ENCODE measurements at regions not wholly inside any gene's neighbourhood (a gene's known extent, or its start where the extent isn't known, plus 50 kb on each side); places are given as distances from the start of the nearest gene placed in this dataset.

- no peak overlapping the region for H3K4me3 ChIP-seq (replicated peaks; ENCODE audit: low read depth, low read length)
- TF ChIP-seq CTCF (IDR thresholded peaks at IDR 0.05; ENCODE audit: low read length, missing control alignments): no peak
- no peak for DNase-seq (ENCODE audit: low read depth)
These were observed 70.3 kb upstream of the JAK1 start for GRCh38 chr1:65036570-65037051.

- no peak for DNase-seq (ENCODE audit: low read depth)
- TF ChIP-seq CTCF (IDR thresholded peaks at IDR 0.05; ENCODE audit: low read length, missing control alignments): no peak
- no peak overlapping the region for H3K4me3 ChIP-seq (replicated peaks; ENCODE audit: low read depth, low read length)
These were observed 72.7 kb upstream of the JAK1 start for GRCh38 chr1:65039066-65039465.

GRCh38 chr1:65039508-65039907 lies 73.2 kb upstream of the JAK1 start:
- no peak overlapping the region for H3K4me3 ChIP-seq (replicated peaks; ENCODE audit: low read depth, low read length)
- no peak for DNase-seq (ENCODE audit: low read depth)
- no peak for TF ChIP-seq CTCF (IDR thresholded peaks at IDR 0.05; ENCODE audit: low read length, missing control alignments)

- TF ChIP-seq CTCF (IDR thresholded peaks at IDR 0.05; ENCODE audit: low read length, missing control alignments): no peak
- no peak overlapping the region for H3K4me3 ChIP-seq (replicated peaks; ENCODE audit: low read depth, low read length)
- no peak for DNase-seq (ENCODE audit: low read depth)
These were observed 76.1 kb upstream of the JAK1 start for GRCh38 chr1:65042467-65042866.

GRCh38 chr1:65044411-65044810 lies 78.1 kb upstream of the JAK1 start:
- TF ChIP-seq CTCF (IDR thresholded peaks at IDR 0.05; ENCODE audit: low read length, missing control alignments): no peak
- H3K4me3 ChIP-seq (replicated peaks; ENCODE audit: low read depth, low read length): no peak overlapping the region

GRCh38 chr1:65045022-65045817 lies 78.9 kb upstream of the JAK1 start:
- no peak overlapping the region for H3K4me3 ChIP-seq (replicated peaks; ENCODE audit: low read depth, low read length)
- DNase-seq (ENCODE audit: low read depth): no peak
- no peak for TF ChIP-seq CTCF (IDR thresholded peaks at IDR 0.05; ENCODE audit: low read length, missing control alignments)

More at GRCh38 chr1:65044411-65044810, 78.1 kb upstream of the JAK1 start:
- no peak for DNase-seq (ENCODE audit: low read depth)

GRCh38 chr1:65048335-65048734 lies 82.0 kb upstream of the JAK1 start:
- TF ChIP-seq CTCF (IDR thresholded peaks at IDR 0.05; ENCODE audit: low read length, missing control alignments): no peak
- no peak for DNase-seq (ENCODE audit: low read depth)
- H3K4me3 ChIP-seq (replicated peaks; ENCODE audit: low read depth, low read length): no peak overlapping the region
